Mammary epithelial cell (primary cell): ENCODE measurements at regions not wholly inside any gene's neighbourhood (a gene's known extent, or its start where the extent isn't known, plus 50 kb on each side); places are given as distances from the start of the nearest gene placed in this dataset.

Experiments
- EZH2 ChIP-seq: IDR thresholded peaks from 2 replicates; pipeline ENCODE4 v1.6.1; 2012; ENCODE audit warnings: low read length, inconsistent platforms, borderline replicate concordance
- TF ChIP-seq, protein P1 (sequence below), 2 donors: IDR thresholded peaks in 1 of 2; conservative IDR thresholded peaks in 1 of 2; 2 replicates each; pipeline ENCODE4 v1.5.1; 2011 to 2012; ENCODE audit warnings: inconsistent platforms in 2 of 2, low read length in 2 of 2, mild to moderate bottlenecking in 2 of 2, control low read depth in 1 of 2, low read depth in 1 of 2; ENCODE audit not compliant: insufficient read depth in 1 of 2; ENCODE audit errors: extremely low read depth in 1 of 2

DNA sequence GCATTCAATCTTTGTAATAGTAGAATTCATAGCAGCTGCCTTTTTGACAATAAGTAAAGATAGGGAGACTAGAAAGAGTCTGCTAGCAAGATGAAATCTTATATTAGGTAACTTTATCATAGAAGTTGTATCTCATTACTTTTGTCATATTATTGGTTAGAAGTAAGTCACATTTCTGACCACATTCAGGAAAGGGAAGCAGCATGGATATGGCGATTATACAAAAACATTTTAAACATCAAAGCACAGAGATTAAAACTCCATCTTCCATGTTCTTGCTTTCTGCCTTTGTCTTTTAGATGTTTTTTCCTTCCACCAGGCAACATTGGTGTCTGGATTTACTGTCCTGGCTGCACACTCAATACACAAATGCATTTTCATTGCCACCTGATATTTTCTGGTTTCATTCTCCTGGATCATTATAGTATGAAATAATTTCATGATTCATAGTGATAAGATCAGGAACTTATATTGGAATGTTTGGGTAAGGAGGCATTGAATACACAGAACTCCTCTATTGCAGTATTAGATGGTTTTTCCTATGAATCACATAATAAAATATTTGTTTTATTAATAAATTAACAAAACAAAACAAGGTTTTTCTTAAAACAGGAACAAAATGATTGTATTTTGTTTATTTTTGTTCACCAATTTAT lies 1460.3 kb upstream of the CADM2 start:
- TF ChIP-seq EZH2, result no peak
- TF ChIP-seq, protein P1, sequence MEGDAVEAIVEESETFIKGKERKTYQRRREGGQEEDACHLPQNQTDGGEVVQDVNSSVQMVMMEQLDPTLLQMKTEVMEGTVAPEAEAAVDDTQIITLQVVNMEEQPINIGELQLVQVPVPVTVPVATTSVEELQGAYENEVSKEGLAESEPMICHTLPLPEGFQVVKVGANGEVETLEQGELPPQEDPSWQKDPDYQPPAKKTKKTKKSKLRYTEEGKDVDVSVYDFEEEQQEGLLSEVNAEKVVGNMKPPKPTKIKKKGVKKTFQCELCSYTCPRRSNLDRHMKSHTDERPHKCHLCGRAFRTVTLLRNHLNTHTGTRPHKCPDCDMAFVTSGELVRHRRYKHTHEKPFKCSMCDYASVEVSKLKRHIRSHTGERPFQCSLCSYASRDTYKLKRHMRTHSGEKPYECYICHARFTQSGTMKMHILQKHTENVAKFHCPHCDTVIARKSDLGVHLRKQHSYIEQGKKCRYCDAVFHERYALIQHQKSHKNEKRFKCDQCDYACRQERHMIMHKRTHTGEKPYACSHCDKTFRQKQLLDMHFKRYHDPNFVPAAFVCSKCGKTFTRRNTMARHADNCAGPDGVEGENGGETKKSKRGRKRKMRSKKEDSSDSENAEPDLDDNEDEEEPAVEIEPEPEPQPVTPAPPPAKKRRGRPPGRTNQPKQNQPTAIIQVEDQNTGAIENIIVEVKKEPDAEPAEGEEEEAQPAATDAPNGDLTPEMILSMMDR (conservative IDR thresholded peaks at IDR 0.05 in 1 of 2, IDR thresholded peaks at IDR 0.05 in 1 of 2; ENCODE audit: extremely low read depth in 1 of 2, insufficient read depth in 1 of 2, low read depth in 1 of 2, low read length in 2 of 2), result no peak
